ENCODE measurements at regions not wholly inside any gene's neighbourhood (a gene's known extent, or its start where the extent isn't known, plus 50 kb on each side); places are given as distances from the start of the nearest gene placed in this dataset.

DNA sequence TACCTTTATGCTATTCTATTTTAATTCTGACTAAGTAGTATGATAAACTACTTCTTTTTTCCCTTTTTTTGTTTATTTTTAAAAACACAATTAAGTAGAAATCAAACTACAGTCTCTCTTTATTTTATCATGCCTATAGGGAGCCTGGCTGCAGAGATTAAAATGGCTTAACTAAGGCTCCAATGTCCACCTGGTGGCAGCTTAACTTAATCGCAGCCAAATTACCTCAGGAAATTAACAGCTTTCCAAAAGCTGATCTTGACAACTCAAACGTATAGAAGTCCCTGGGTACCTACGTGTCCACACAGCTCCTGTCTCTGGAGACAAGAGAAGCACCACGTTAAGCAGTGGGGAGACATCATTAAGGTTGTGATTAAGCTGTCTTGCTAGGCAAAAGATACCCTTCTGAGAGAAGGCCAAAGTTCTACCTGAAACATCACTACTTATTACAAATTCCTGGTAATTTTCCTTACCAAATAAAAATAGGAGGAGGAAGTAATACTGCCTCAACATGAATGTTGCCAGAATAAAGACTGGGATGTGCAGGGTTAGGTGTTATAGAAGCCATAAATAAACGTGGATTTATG is 63.2 kb upstream of the SNX19 start:
- TF ChIP-seq CTCF (IDR thresholded peaks at IDR 0.05) (peak in 1 of 3 experiments; percentile 25), EP300 (IDR thresholded peaks at IDR 0.05) (no peak), POLR2A (IDR thresholded peaks at IDR 0.05; ENCODE audit: low read depth) (no peak)
